Common myeloid progenitor, CD34-positive (primary cell): ENCODE measurements at regions not wholly inside any gene's neighbourhood (a gene's known extent, or its start where the extent isn't known, plus 50 kb on each side); places are given as distances from the start of the nearest gene placed in this dataset.

ENCODE experiments used
- CTCF ChIA-PET: fragments of 350-600 bp; sonication (Branson Sonifier 250); formaldehyde crosslinking; loops from one replicate; lab custom pipeline; 2021; ENCODE audit warnings: antibody characterized with exemption; lab: Charles Lee
- POLR2A ChIA-PET: fragments of 350-600 bp; sonication (Branson Sonifier 250); formaldehyde crosslinking; loops from one replicate; lab custom pipeline; 2021; ENCODE audit warnings: antibody characterized with exemption; lab: Charles Lee
- DNase-seq, 3 donors: peaks; one replicate each; pipeline versions ENCODE4 v3.0.0 to v3.0.0-alpha.2; 2013
- H3K27ac ChIP-seq, 2 experiments: 1 replicate in 1 of 2; 2 replicates in 1 of 2; pipeline ENCODE4 v1.7.0; 2013; ENCODE audit warnings: inconsistent platforms in 2 of 2, low read length in 2 of 2, mild to moderate bottlenecking in 2 of 2, low read depth in 1 of 2, moderate library complexity in 1 of 2; ENCODE audit not compliant: severe bottlenecking in 2 of 2, insufficient read depth in 1 of 2, poor library complexity in 1 of 2
- H3K27me3 ChIP-seq, 5 experiments: replicated peaks in 2 of 5; 1 replicate in 3 of 5; 2 replicates in 2 of 5; pipeline versions ENCODE4 v1.6.1 to v1.7.0; 2013; ENCODE audit warnings: low read length in 4 of 5, mild to moderate bottlenecking in 2 of 5, moderate library complexity in 2 of 5, inconsistent platforms in 1 of 5; ENCODE audit not compliant: insufficient read depth in 5 of 5, control insufficient read depth in 4 of 5
- H3K36me3 ChIP-seq, 4 experiments: 1 replicate in 2 of 4; 2 replicates in 2 of 4; pipeline versions ENCODE4 v1.6.1 to v1.7.0; 2013; ENCODE audit warnings: low read length in 3 of 4, control low read depth in 1 of 4, mild to moderate bottlenecking in 1 of 4; ENCODE audit not compliant: control insufficient read depth in 4 of 4, insufficient read depth in 4 of 4
- H3K4me1 ChIP-seq, 4 experiments: 1 replicate in 3 of 4; 2 replicates in 1 of 4; pipeline versions ENCODE4 v1.6.1 to v1.7.1; 2013; ENCODE audit warnings: low read length in 3 of 4, mild to moderate bottlenecking in 3 of 4, control low read depth in 1 of 4, inconsistent platforms in 1 of 4, moderate library complexity in 1 of 4; ENCODE audit not compliant: control insufficient read depth in 4 of 4, insufficient read depth in 4 of 4; ENCODE audit errors: control extremely low read depth in 1 of 4
- H3K4me3 ChIP-seq, 7 experiments: 1 replicate in 4 of 7; 2 replicates in 3 of 7; pipeline versions ENCODE4 v1.5.1 to v1.7.0; 2013; ENCODE audit warnings: mild to moderate bottlenecking in 7 of 7, low read length in 6 of 7, moderate library complexity in 6 of 7, inconsistent platforms in 2 of 7, low read depth in 2 of 7, control low read depth in 1 of 7; ENCODE audit not compliant: insufficient read depth in 4 of 7, control insufficient read depth in 1 of 7; ENCODE audit errors: extremely low read depth in 1 of 7
- H3K9me3 ChIP-seq, 5 experiments: 1 replicate in 4 of 5; 2 replicates in 1 of 5; pipeline versions ENCODE4 v1.6.1 to v1.7.1; 2013; ENCODE audit warnings: low read length in 4 of 5, mild to moderate bottlenecking in 2 of 5, inconsistent platforms in 1 of 5, low read depth in 1 of 5, moderate library complexity in 1 of 5; ENCODE audit not compliant: control insufficient read depth in 4 of 5, insufficient read depth in 2 of 5; ENCODE audit errors: control extremely low read depth in 1 of 5
- WGBS: methylation state at CpG from one replicate; pipeline ENCODE4 v1.1.5; 2013; ENCODE audit not compliant: insufficient coverage; 5-methylcytosine and 5-hydroxymethylcytosine counted together

DNA sequence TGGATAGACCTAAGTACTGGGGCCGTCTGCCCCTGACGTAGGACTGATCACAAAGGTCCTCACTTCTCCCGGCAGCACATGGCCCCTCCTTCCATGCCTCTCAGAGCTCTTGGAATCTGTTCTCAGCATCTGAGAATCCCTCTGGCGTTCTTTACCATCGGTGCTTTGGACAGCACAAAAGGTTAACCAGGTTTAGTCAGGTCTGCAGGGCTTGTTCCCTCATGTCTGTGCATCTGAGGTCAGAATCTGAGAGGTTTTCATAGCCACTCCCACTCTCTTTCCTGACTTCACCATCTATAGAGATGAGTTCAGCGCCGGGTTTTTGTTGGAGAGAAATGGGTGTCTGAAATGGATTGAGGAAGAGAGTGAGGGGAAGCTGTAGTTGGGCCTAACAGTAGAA, 130.0 kb upstream of the ARHGAP5 start:
- 89% methylated on average over 7 of the region's 7 CpGs for WGBS
- CTCF ChIA-PET = no interaction called here

DNA sequence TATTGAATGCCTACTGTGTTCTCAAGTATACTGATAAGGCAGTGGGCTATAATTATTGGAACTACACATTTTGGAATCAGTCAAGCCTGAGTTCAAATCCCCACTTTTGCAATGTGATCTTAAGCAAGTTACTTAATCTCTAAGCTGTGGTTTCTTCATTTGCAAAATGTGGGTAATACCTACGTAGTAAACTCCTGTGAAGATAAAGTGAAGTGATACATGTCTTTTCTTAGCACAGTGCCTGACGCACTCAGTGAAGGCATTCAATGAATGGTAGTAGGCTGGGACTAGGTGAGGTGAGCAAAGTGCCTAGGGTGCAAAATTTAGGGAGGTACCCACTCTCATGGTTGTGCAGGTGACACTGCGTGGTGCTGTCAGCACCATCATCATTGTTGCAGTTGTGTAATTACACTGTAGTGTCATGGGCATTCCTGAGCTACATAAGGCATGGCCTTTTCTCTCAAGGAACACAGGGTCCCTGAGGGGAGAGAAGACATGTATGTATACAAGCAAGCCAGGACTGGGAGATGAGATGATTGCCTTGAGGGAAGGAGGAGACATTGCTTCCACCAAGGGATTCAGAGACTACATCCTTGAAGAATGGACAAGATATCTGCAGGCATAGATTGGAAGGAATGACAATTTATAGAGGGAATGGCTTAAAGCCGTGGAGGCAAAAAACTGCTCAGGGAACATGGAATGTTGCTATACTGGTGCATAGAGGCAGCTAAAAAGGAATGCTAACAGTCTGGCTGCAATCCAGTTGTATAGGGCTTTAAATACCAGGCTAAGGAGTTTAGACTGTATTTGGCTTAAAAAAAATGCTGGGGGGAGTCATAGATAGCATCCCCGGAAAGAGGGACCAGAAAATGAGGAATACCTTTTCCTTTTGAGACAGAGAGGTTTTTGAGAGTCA, 129.2 kb upstream of the ARHGAP5 start:
- no peaks in the 10 kb centered on the region for H3K9me3 ChIP-seq
- no peaks in the 10 kb centered on the region for H3K4me1 ChIP-seq
- ChIA-PET CTCF (no interaction called here), POLR2A (no interaction called here)
- no peak overlapping the region for H3K4me3 ChIP-seq
- 86% methylated on average over 4 of the region's 5 CpGs for WGBS
- H3K27me3 ChIP-seq = peaks cover 0 to 8% (median 3%) of the 10 kb centered on the region in 5 experiments
- no peak for DNase-seq
- no peak overlapping the region for H3K27ac ChIP-seq
- no peaks in the 10 kb centered on the region for H3K36me3 ChIP-seq

More for the DNA sequence above, 130.0 kb upstream of the ARHGAP5 start:
- no peak for DNase-seq
- peaks cover 0 to 8% (median 3%) of the 10 kb centered on the region in 5 experiments for H3K27me3 ChIP-seq
- H3K4me3 ChIP-seq = no peak overlapping the region
- H3K9me3 ChIP-seq = no peaks in the 10 kb centered on the region
- H3K4me1 ChIP-seq = no peaks in the 10 kb centered on the region
- no peak overlapping the region for H3K27ac ChIP-seq
- POLR2A ChIA-PET = no interaction called here
- no peaks in the 10 kb centered on the region for H3K36me3 ChIP-seq

DNA sequence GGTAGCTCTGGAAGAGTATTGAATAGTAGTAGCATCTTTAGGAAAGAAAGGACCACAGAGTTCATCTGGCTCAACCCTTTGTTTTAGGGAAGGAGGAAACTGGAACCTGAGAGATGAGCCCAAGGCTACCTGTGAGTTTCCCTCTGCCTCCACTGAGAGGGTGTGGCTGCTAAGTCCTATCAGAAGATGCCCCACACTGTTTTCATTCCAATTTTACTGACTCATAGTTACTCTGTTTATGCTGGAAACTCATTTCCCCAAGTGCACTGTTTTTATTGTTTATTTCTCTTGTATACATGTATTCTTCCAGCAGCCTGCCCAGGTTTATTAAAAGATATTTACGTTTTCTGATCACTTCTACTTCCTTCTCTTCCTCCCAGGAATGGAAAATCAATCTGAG, 127.4 kb upstream of the ARHGAP5 start:
- H3K9me3 ChIP-seq = no peaks in the 10 kb centered on the region
- H3K4me1 ChIP-seq = no peaks in the 10 kb centered on the region
- H3K27ac ChIP-seq = no peak overlapping the region
- ChIA-PET POLR2A (no interaction called here), CTCF (no interaction called here)
- no peak overlapping the region for H3K4me3 ChIP-seq
- no peaks in the 10 kb centered on the region for H3K36me3 ChIP-seq
- no peak for DNase-seq
- no CpG with 5 or more reads among the region's 1 CpG for WGBS
- H3K27me3 ChIP-seq = peaks cover 0 to 8% (median 3%) of the 10 kb centered on the region in 5 experiments

GRCh38 chr14:31950331-31950730, 126.8 kb upstream of the ARHGAP5 start:
- CTCF ChIA-PET = interaction anchor here (0.8 to 1.9 kb wide), 2 partner anchors 19 to 301 kb away, joined by 3 to 6 read pairs; no protein-coding TSS in a partner anchor
- Histone ChIP-seq H3K4me3 (no peak overlapping the region), H3K4me1 (no peaks in the 10 kb centered on the region), H3K27me3 (peaks cover 0 to 8% (median 3%) of the 10 kb centered on the region in 5 experiments), H3K27ac (no peak overlapping the region), H3K9me3 (no peaks in the 10 kb centered on the region), H3K36me3 (no peaks in the 10 kb centered on the region)
- POLR2A ChIA-PET = no interaction called here
- 70% methylated on average over 5 of the region's 7 CpGs for WGBS
- DNase-seq = no peak

GRCh38 chr14:31950764-31951637, 126.1 kb upstream of the ARHGAP5 start:
- H3K36me3 ChIP-seq = no peaks in the 10 kb centered on the region
- ChIA-PET CTCF (interaction anchor here (0.8 to 1.9 kb wide), 2 partner anchors 18 to 300 kb away, joined by 3 to 6 read pairs; no protein-coding TSS in a partner anchor), POLR2A (no interaction called here)
- H3K4me3 ChIP-seq = no peak overlapping the region
- H3K9me3 ChIP-seq = no peaks in the 10 kb centered on the region
- no peak overlapping the region for H3K27ac ChIP-seq
- 66% methylated on average over 18 of the region's 19 CpGs for WGBS
- no peaks in the 10 kb centered on the region for H3K4me1 ChIP-seq
- DNase-seq = no peak
- H3K27me3 ChIP-seq = peaks cover 0 to 8% (median 3%) of the 10 kb centered on the region in 5 experiments

- Histone ChIP-seq H3K4me3 (no peak overlapping the region), H3K27me3 (peaks cover 0 to 8% (median 3%) of the 10 kb centered on the region in 5 experiments), H3K36me3 (no peaks in the 10 kb centered on the region), H3K27ac (no peak overlapping the region), H3K9me3 (no peaks in the 10 kb centered on the region), H3K4me1 (no peaks in the 10 kb centered on the region)
- no peak for DNase-seq
- ChIA-PET POLR2A (no interaction called here), CTCF (interaction anchor here (1.9 kb wide), 1 partner anchor 18 kb away, joined by 6 read pairs; no protein-coding TSS in a partner anchor)
- WGBS = 97% methylated on average over 3 of the region's 4 CpGs
Measured at GRCh38 chr14:31951638-31951964, 125.5 kb upstream of the ARHGAP5 start.
